Gastrocnemius medialis (tissue), 4 donors: ENCODE measurements at regions not wholly inside any gene's neighbourhood (a gene's known extent, or its start where the extent isn't known, plus 50 kb on each side); places are given as distances from the start of the nearest gene placed in this dataset.

Experiments used
- POLR2A ChIP-seq, 2 donors: fragments of 450-650 bp; IDR thresholded peaks; one replicate each; pipeline ENCODE4 v1.6.1; 2017; ENCODE audit warnings: antibody characterized with exemption in 2 of 2, mild to moderate bottlenecking in 2 of 2, moderate library complexity in 2 of 2
- TF ChIP-seq, protein P1 (sequence below), 5 experiments: fragments of 450-650 bp in 3 of 5; fragments of 200-600 bp in 2 of 5; sonication (generic) in 2 of 5; IDR thresholded peaks in 4 of 5; conservative IDR thresholded peaks in 1 of 5; 1 replicate in 4 of 5; 2 replicates in 1 of 5; pipeline ENCODE4 v1.5.1; 2016 to 2019; ENCODE audit warnings: antibody characterized with exemption in 5 of 5, mild to moderate bottlenecking in 3 of 5, moderate library complexity in 3 of 5

DNA sequence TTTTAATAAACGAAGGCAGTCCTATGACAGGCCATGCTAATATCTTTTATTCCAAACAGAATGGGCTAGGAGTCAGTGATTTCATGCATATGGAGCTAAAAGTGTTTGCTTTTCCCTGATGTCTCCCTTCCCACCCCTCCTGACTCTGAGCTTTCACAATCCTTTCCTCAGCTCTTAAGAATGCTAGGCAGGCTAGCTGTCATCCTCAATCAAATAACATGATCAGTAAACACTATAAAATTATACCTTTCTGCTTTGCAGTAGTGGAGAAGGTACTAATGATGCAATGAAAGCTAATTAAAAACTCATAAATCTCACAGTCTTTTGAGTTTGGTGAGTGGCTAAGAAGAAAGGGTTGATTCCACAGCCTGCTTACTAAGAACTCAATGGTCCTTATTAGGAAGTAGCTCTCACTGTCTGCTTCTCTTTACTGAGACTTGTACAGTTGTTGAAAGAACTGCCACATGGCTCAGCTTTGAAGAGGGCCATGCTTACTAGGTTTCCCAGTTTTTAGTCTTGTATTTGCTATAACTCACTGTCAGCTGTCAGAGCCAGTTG, 250.9 kb upstream of the JAG1 start:
- TF ChIP-seq, protein P1, sequence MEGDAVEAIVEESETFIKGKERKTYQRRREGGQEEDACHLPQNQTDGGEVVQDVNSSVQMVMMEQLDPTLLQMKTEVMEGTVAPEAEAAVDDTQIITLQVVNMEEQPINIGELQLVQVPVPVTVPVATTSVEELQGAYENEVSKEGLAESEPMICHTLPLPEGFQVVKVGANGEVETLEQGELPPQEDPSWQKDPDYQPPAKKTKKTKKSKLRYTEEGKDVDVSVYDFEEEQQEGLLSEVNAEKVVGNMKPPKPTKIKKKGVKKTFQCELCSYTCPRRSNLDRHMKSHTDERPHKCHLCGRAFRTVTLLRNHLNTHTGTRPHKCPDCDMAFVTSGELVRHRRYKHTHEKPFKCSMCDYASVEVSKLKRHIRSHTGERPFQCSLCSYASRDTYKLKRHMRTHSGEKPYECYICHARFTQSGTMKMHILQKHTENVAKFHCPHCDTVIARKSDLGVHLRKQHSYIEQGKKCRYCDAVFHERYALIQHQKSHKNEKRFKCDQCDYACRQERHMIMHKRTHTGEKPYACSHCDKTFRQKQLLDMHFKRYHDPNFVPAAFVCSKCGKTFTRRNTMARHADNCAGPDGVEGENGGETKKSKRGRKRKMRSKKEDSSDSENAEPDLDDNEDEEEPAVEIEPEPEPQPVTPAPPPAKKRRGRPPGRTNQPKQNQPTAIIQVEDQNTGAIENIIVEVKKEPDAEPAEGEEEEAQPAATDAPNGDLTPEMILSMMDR (IDR thresholded peaks at IDR 0.05 in 4 of 5, conservative IDR thresholded peaks at IDR 0.05 in 1 of 5), result no peak
- no peak for TF ChIP-seq POLR2A (IDR thresholded peaks at IDR 0.05)
